ENCODE measurements at regions not wholly inside any gene's neighbourhood (a gene's known extent, or its start where the extent isn't known, plus 50 kb on each side); places are given as distances from the start of the nearest gene placed in this dataset.

DNA sequence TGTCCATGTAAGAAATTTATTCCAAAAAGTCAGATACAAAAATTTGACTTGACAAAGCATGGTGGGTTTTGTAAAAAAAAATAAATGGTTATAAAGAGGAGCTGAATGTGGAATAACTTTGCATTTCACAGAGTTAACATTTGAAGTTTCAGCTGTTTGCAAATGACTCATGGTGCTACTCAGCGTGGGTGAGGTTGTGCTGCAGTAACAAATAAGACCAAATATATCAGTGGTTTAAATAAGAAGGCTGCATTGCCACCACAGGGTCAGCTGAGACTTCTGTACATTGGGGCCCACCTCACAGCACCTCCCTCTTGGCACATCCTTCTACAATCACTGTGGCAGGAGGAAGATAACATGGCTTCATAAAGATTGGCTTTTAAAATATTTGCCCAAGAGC is 272.5 kb upstream of the SULF2 start:
- TF ChIP-seq, protein P1, sequence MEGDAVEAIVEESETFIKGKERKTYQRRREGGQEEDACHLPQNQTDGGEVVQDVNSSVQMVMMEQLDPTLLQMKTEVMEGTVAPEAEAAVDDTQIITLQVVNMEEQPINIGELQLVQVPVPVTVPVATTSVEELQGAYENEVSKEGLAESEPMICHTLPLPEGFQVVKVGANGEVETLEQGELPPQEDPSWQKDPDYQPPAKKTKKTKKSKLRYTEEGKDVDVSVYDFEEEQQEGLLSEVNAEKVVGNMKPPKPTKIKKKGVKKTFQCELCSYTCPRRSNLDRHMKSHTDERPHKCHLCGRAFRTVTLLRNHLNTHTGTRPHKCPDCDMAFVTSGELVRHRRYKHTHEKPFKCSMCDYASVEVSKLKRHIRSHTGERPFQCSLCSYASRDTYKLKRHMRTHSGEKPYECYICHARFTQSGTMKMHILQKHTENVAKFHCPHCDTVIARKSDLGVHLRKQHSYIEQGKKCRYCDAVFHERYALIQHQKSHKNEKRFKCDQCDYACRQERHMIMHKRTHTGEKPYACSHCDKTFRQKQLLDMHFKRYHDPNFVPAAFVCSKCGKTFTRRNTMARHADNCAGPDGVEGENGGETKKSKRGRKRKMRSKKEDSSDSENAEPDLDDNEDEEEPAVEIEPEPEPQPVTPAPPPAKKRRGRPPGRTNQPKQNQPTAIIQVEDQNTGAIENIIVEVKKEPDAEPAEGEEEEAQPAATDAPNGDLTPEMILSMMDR (IDR thresholded peaks at IDR 0.05), result no peak
- TF ChIP-seq EZH2 (IDR thresholded peaks at IDR 0.05), result no peak
- TF ChIP-seq EZH2phosphoT487 (IDR thresholded peaks at IDR 0.05), result no peak
